ENCODE measurements at regions not wholly inside any gene's neighbourhood (a gene's known extent, or its start where the extent isn't known, plus 50 kb on each side); places are given as distances from the start of the nearest gene placed in this dataset.

DNA sequence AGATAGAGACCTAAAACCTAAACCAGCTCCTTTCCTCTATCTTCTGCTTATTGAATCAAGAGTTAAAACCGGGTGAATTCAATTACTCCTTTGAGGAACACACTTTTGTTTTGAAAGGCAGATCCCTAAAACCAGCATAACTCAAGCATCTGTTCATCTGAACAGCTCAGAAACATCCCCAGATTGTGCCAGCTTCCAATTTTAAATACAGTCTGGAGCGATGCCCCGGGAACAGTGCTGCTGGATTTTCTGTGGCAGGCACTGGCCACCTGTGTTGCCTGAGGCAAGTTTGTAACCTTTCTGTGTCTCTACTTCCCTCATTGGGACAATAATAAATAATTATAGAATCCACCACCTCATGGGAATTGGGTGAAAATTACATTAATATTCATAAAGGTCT, 281.4 kb upstream of the NFE2L3 start:
- Histone ChIP-seq H3K27ac (ENCODE audit: insufficient read depth, low read length) (no peak overlapping the region), H3K79me2 (ENCODE audit: control insufficient read depth, insufficient read depth, low read length) (no peaks in the 10 kb centered on the region), H3K36me3 (ENCODE audit: control insufficient read depth, insufficient read depth, low read length) (no peaks in the 10 kb centered on the region), H3K4me2 (ENCODE audit: extremely low read depth, insufficient read depth, low read length) (no peak overlapping the region), H3K9ac (ENCODE audit: insufficient read depth, low read length) (no peak overlapping the region), H4K20me1 (ENCODE audit: control insufficient read depth, extremely low read depth, insufficient read depth, low read length) (no peaks in the 10 kb centered on the region), H3K4me1 (ENCODE audit: control insufficient read depth, extremely low read depth, insufficient read depth, low read length) (no peaks in the 10 kb centered on the region), H3K9me3 (ENCODE audit: control insufficient read depth, insufficient read depth, low read depth, low read length) (no peaks in the 10 kb centered on the region), H3K27me3 (ENCODE audit: control insufficient read depth, insufficient read depth, low read length) (peaks cover 17% of the 10 kb centered on the region), H3K4me3 (replicated peaks in 1 of 4; ENCODE audit: control extremely low read depth in 1 of 4, insufficient read depth in 1 of 4, low read depth in 3 of 4, low read length in 4 of 4) (no peak overlapping the region), H2AFZ (ENCODE audit: low read length) (no peak overlapping the region)
- no peak for DNase-seq (ENCODE audit: low read depth in 2 of 2)
- TF ChIP-seq EZH2 (IDR thresholded peaks at IDR 0.05; ENCODE audit: low read length, missing control alignments): no peak
- TF ChIP-seq, protein P1, sequence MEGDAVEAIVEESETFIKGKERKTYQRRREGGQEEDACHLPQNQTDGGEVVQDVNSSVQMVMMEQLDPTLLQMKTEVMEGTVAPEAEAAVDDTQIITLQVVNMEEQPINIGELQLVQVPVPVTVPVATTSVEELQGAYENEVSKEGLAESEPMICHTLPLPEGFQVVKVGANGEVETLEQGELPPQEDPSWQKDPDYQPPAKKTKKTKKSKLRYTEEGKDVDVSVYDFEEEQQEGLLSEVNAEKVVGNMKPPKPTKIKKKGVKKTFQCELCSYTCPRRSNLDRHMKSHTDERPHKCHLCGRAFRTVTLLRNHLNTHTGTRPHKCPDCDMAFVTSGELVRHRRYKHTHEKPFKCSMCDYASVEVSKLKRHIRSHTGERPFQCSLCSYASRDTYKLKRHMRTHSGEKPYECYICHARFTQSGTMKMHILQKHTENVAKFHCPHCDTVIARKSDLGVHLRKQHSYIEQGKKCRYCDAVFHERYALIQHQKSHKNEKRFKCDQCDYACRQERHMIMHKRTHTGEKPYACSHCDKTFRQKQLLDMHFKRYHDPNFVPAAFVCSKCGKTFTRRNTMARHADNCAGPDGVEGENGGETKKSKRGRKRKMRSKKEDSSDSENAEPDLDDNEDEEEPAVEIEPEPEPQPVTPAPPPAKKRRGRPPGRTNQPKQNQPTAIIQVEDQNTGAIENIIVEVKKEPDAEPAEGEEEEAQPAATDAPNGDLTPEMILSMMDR (conservative IDR thresholded peaks at IDR 0.05 in 1 of 2, IDR thresholded peaks at IDR 0.05 in 1 of 2; ENCODE audit: low read depth in 1 of 2, low read length in 2 of 2): no peak

DNA sequence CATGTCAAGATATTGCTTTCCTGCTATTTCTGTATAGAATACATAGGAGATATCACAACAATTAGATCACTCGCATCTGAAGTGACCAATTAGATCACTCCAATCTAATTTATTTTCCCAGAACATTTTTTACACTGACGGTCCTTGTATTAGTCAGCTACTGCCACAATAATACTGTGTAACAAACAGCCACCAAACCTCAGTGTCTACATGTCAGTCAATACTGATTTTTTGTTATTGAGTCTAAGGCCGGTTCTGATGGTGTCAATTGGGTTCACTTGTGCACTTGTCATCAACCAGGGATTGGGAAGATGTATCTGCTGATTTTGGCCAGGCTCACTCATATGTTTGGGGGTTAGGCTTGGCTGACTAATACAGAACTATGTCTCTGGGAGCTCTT, 275.9 kb upstream of the NFE2L3 start:
- no peak for TF ChIP-seq EZH2 (IDR thresholded peaks at IDR 0.05; ENCODE audit: low read length, missing control alignments)
- TF ChIP-seq, protein P1 (conservative IDR thresholded peaks at IDR 0.05 in 1 of 2, IDR thresholded peaks at IDR 0.05 in 1 of 2; ENCODE audit: low read depth in 1 of 2, low read length in 2 of 2): no peak

DNA sequence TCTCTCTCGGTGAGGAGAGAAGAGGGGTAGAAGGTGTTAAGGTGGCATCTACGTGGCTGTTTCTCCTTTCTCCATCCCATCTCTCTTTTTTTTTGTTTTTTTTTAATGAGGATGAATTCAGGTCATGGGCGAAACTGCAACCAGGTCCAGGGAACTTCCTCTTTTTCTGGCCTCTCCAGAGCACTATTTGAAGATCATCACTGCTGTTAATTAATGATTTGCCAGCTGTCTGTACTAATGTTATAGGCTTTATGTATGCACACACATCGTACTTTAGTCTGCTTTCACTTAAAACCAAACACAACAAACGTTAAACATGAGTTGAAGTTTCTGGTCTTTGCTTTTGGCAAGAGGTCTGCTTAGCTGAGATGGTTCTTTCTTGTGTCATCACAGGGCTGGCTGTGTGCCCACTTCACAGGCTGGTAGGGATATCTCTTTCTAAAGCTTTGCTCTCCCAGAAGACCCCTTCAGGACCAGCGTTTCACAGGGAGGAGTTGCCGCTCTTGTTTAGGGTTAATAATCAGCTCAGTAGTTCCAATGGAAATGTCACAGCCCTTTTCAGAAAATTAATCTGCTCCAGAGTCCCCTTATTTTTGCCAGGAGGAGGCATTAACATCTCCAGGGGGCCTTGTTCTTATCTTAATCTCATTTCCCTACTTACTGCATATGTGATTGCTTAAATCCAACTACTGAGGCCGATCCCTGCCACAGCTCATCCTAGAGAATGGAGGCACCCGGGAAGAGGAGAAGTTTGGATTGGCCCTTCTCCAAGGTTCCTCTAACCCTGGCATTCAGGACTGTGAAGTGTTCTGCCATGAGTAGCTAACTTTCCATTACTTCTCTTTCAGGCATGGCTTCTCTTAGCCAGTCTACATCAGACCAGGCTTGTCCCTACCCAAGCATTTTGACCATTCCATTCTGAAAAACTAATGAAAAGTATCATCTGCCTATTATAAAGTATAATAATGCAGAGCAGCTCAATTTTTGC, 273.9 kb upstream of the NFE2L3 start:
- Histone ChIP-seq H3K4me1 (ENCODE audit: control insufficient read depth, extremely low read depth, insufficient read depth, low read length) (no peaks in the 10 kb centered on the region), H3K4me2 (ENCODE audit: extremely low read depth, insufficient read depth, low read length) (no peak overlapping the region), H3K27me3 (ENCODE audit: control insufficient read depth, insufficient read depth, low read length) (peaks cover 6% of the 10 kb centered on the region), H3K9me3 (ENCODE audit: control insufficient read depth, insufficient read depth, low read depth, low read length) (no peaks in the 10 kb centered on the region), H3K4me3 (replicated peaks in 1 of 4; ENCODE audit: control extremely low read depth in 1 of 4, insufficient read depth in 1 of 4, low read depth in 3 of 4, low read length in 4 of 4) (no peak overlapping the region), H4K20me1 (ENCODE audit: control insufficient read depth, extremely low read depth, insufficient read depth, low read length) (no peaks in the 10 kb centered on the region), H3K79me2 (ENCODE audit: control insufficient read depth, insufficient read depth, low read length) (no peaks in the 10 kb centered on the region), H3K27ac (ENCODE audit: insufficient read depth, low read length) (no peak overlapping the region), H3K9ac (ENCODE audit: insufficient read depth, low read length) (no peak overlapping the region), H3K36me3 (ENCODE audit: control insufficient read depth, insufficient read depth, low read length) (no peaks in the 10 kb centered on the region), H2AFZ (ENCODE audit: low read length) (no peak overlapping the region)
- DNase-seq (ENCODE audit: low read depth in 2 of 2): no peak
- no peak for TF ChIP-seq EZH2 (IDR thresholded peaks at IDR 0.05; ENCODE audit: low read length, missing control alignments)

More for the DNA sequence above, 275.9 kb upstream of the NFE2L3 start:
- no peak for DNase-seq (ENCODE audit: low read depth in 2 of 2)
- Histone ChIP-seq H3K4me1 (ENCODE audit: control insufficient read depth, extremely low read depth, insufficient read depth, low read length) (no peaks in the 10 kb centered on the region), H3K4me2 (ENCODE audit: extremely low read depth, insufficient read depth, low read length) (no peak overlapping the region), H3K27ac (ENCODE audit: insufficient read depth, low read length) (no peak overlapping the region), H3K79me2 (ENCODE audit: control insufficient read depth, insufficient read depth, low read length) (no peaks in the 10 kb centered on the region), H3K4me3 (replicated peaks in 1 of 4; ENCODE audit: control extremely low read depth in 1 of 4, insufficient read depth in 1 of 4, low read depth in 3 of 4, low read length in 4 of 4) (no peak overlapping the region), H3K9ac (ENCODE audit: insufficient read depth, low read length) (no peak overlapping the region), H3K27me3 (ENCODE audit: control insufficient read depth, insufficient read depth, low read length) (peaks cover 5% of the 10 kb centered on the region), H4K20me1 (ENCODE audit: control insufficient read depth, extremely low read depth, insufficient read depth, low read length) (no peaks in the 10 kb centered on the region), H3K36me3 (ENCODE audit: control insufficient read depth, insufficient read depth, low read length) (no peaks in the 10 kb centered on the region), H2AFZ (ENCODE audit: low read length) (no peak overlapping the region), H3K9me3 (ENCODE audit: control insufficient read depth, insufficient read depth, low read depth, low read length) (no peaks in the 10 kb centered on the region)
